ENCODE measurements at regions not wholly inside any gene's neighbourhood (a gene's known extent, or its start where the extent isn't known, plus 50 kb on each side); places are given as distances from the start of the nearest gene placed in this dataset.

- FAIRE-seq (no peak), DNase-seq (ENCODE audit: insufficient read length, low spot score) (no peak)
- TF ChIP-seq POLR2A (IDR thresholded peaks at IDR 0.05; ENCODE audit: low read depth, low read length), result no peak
Observed at GRCh38 chr6:169899481-169900145, 148.2 kb downstream of the ERMARD start.

GRCh38 chr6:169898788-169899480 lies 147.5 kb downstream of the ERMARD start:
- no peak for FAIRE-seq
- TF ChIP-seq POLR2A (IDR thresholded peaks at IDR 0.05; ENCODE audit: low read depth, low read length), result no peak
- no peak for DNase-seq (ENCODE audit: insufficient read length, low spot score)

GRCh38 chr6:169897601-169898358 lies 146.4 kb downstream of the ERMARD start:
- no peak for DNase-seq (ENCODE audit: insufficient read length, low spot score)
- no peak for FAIRE-seq
- TF ChIP-seq POLR2A (IDR thresholded peaks at IDR 0.05; ENCODE audit: low read depth, low read length), result no peak

GRCh38 chr6:169896826-169897456 lies 145.5 kb downstream of the ERMARD start:
- DNase-seq (ENCODE audit: insufficient read length, low spot score), result no peak
- no peak for TF ChIP-seq POLR2A (IDR thresholded peaks at IDR 0.05; ENCODE audit: low read depth, low read length)
- no peak for FAIRE-seq

GRCh38 chr6:169895926-169896761 lies 144.7 kb downstream of the ERMARD start:
- FAIRE-seq, result no peak
- DNase-seq (ENCODE audit: insufficient read length, low spot score), result no peak
- TF ChIP-seq POLR2A (IDR thresholded peaks at IDR 0.05; ENCODE audit: low read depth, low read length), result no peak

- no peak for DNase-seq (ENCODE audit: insufficient read length, low spot score)
- no peak for FAIRE-seq
- no peak for TF ChIP-seq POLR2A (IDR thresholded peaks at IDR 0.05; ENCODE audit: low read depth, low read length)
Observed at GRCh38 chr6:169895000-169895759, 143.8 kb downstream of the ERMARD start.

GRCh38 chr6:169894377-169894960 lies 143.0 kb downstream of the ERMARD start:
- FAIRE-seq, result no peak

GRCh38 chr6:169893624-169894023 lies 142.2 kb downstream of the ERMARD start:
- DNase-seq (ENCODE audit: insufficient read length, low spot score) (no peak), FAIRE-seq (no peak)
- TF ChIP-seq POLR2A (IDR thresholded peaks at IDR 0.05; ENCODE audit: low read depth, low read length), result no peak

More at GRCh38 chr6:169894377-169894960, 143.0 kb downstream of the ERMARD start:
- TF ChIP-seq POLR2A (IDR thresholded peaks at IDR 0.05; ENCODE audit: low read depth, low read length), result no peak
- no peak for DNase-seq (ENCODE audit: insufficient read length, low spot score)

GRCh38 chr6:169891846-169892245 lies 140.4 kb downstream of the ERMARD start:
- TF ChIP-seq POLR2A (IDR thresholded peaks at IDR 0.05; ENCODE audit: low read depth, low read length), result no peak
- DNase-seq (ENCODE audit: insufficient read length, low spot score), result no peak
- no peak for FAIRE-seq

GRCh38 chr6:169891421-169891820 lies 140.0 kb downstream of the ERMARD start:
- no peak for DNase-seq (ENCODE audit: insufficient read length, low spot score)
- no peak for TF ChIP-seq POLR2A (IDR thresholded peaks at IDR 0.05; ENCODE audit: low read depth, low read length)
- FAIRE-seq, result no peak

GRCh38 chr6:169890901-169891300 lies 139.5 kb downstream of the ERMARD start:
- FAIRE-seq, result no peak
- no peak for TF ChIP-seq POLR2A (IDR thresholded peaks at IDR 0.05; ENCODE audit: low read depth, low read length)
- DNase-seq (ENCODE audit: insufficient read length, low spot score), result no peak

GRCh38 chr6:169890049-169890448 lies 138.6 kb downstream of the ERMARD start:
- no peak for TF ChIP-seq POLR2A (IDR thresholded peaks at IDR 0.05; ENCODE audit: low read depth, low read length)
- FAIRE-seq, result no peak
- DNase-seq (ENCODE audit: insufficient read length, low spot score), result no peak
